ENCODE measurements at regions not wholly inside any gene's neighbourhood (a gene's known extent, or its start where the extent isn't known, plus 50 kb on each side); places are given as distances from the start of the nearest gene placed in this dataset.

GRCh38 chr10:6864142-6864541, 284.1 kb upstream of the PRKCQ start:
- TF ChIP-seq CTCF (IDR thresholded peaks at IDR 0.05; ENCODE audit: low read length) (no peak), EZH2 (IDR thresholded peaks at IDR 0.05; ENCODE audit: borderline replicate concordance, low read length) (no peak)
- no peaks in the 10 kb centered on the region for H3K36me3 ChIP-seq (ENCODE audit: insufficient read depth, low read length)
- H3K27ac ChIP-seq (ENCODE audit: low read depth, low read length, poor library complexity, severe bottlenecking), result no peak overlapping the region
- no peaks in the 10 kb centered on the region for H3K79me2 ChIP-seq (ENCODE audit: insufficient read depth, low read length)
- H3K27me3 ChIP-seq (ENCODE audit: insufficient read depth, low read length), result no peaks in the 10 kb centered on the region
- H3K9me2 ChIP-seq (ENCODE audit: low read depth, low read length), result no peaks in the 10 kb centered on the region
- H3K4me3 ChIP-seq (ENCODE audit: low read depth, low read length, poor library complexity, severe bottlenecking), result no peak overlapping the region
- no peaks in the 10 kb centered on the region for H4K20me1 ChIP-seq (ENCODE audit: insufficient read depth, low read length)
- no peaks in the 10 kb centered on the region for H3K4me1 ChIP-seq (ENCODE audit: insufficient read depth, low read length, severe bottlenecking)
- H3K9ac ChIP-seq (ENCODE audit: low read length), result no peak overlapping the region
- no peaks in the 10 kb centered on the region for H3F3A ChIP-seq (ENCODE audit: insufficient read depth, low read length)
- H2AFZ ChIP-seq (ENCODE audit: low read length), result no peak overlapping the region
- no peaks in the 10 kb centered on the region for H3K9me3 ChIP-seq (ENCODE audit: low read length)
- H3K4me2 ChIP-seq (ENCODE audit: low read length), result no peak overlapping the region

GRCh38 chr10:6863381-6863780, 283.3 kb upstream of the PRKCQ start:
- Histone ChIP-seq H3K79me2 (ENCODE audit: insufficient read depth, low read length) (no peaks in the 10 kb centered on the region), H2AFZ (ENCODE audit: low read length) (no peak overlapping the region), H3F3A (ENCODE audit: insufficient read depth, low read length) (no peaks in the 10 kb centered on the region), H3K4me1 (ENCODE audit: insufficient read depth, low read length, severe bottlenecking) (no peaks in the 10 kb centered on the region), H3K4me3 (ENCODE audit: low read depth, low read length, poor library complexity, severe bottlenecking) (no peak overlapping the region), H3K27me3 (ENCODE audit: insufficient read depth, low read length) (no peaks in the 10 kb centered on the region), H3K9me3 (ENCODE audit: low read length) (no peaks in the 10 kb centered on the region), H4K20me1 (ENCODE audit: insufficient read depth, low read length) (no peaks in the 10 kb centered on the region), H3K4me2 (ENCODE audit: low read length) (no peak overlapping the region), H3K27ac (ENCODE audit: low read depth, low read length, poor library complexity, severe bottlenecking) (no peak overlapping the region), H3K9me2 (ENCODE audit: low read depth, low read length) (no peaks in the 10 kb centered on the region), H3K9ac (ENCODE audit: low read length) (no peak overlapping the region), H3K36me3 (ENCODE audit: insufficient read depth, low read length) (no peaks in the 10 kb centered on the region)
- TF ChIP-seq CTCF (IDR thresholded peaks at IDR 0.05; ENCODE audit: low read length), result no peak
- TF ChIP-seq EZH2 (IDR thresholded peaks at IDR 0.05; ENCODE audit: borderline replicate concordance, low read length), result no peak

- no peak overlapping the region for H3K27ac ChIP-seq (ENCODE audit: low read depth, low read length, poor library complexity, severe bottlenecking)
- no peaks in the 10 kb centered on the region for H3F3A ChIP-seq (ENCODE audit: insufficient read depth, low read length)
- H3K79me2 ChIP-seq (ENCODE audit: insufficient read depth, low read length), result no peaks in the 10 kb centered on the region
- H3K9ac ChIP-seq (ENCODE audit: low read length), result no peak overlapping the region
- no peak overlapping the region for H3K4me2 ChIP-seq (ENCODE audit: low read length)
- no peaks in the 10 kb centered on the region for H3K4me1 ChIP-seq (ENCODE audit: insufficient read depth, low read length, severe bottlenecking)
- no peaks in the 10 kb centered on the region for H3K27me3 ChIP-seq (ENCODE audit: insufficient read depth, low read length)
- H3K4me3 ChIP-seq (ENCODE audit: low read depth, low read length, poor library complexity, severe bottlenecking), result no peak overlapping the region
- H2AFZ ChIP-seq (ENCODE audit: low read length), result no peak overlapping the region
- no peaks in the 10 kb centered on the region for H3K9me3 ChIP-seq (ENCODE audit: low read length)
- TF ChIP-seq EZH2 (IDR thresholded peaks at IDR 0.05; ENCODE audit: borderline replicate concordance, low read length) (no peak), CTCF (IDR thresholded peaks at IDR 0.05; ENCODE audit: low read length) (no peak)
- H3K9me2 ChIP-seq (ENCODE audit: low read depth, low read length), result no peaks in the 10 kb centered on the region
- no peaks in the 10 kb centered on the region for H3K36me3 ChIP-seq (ENCODE audit: insufficient read depth, low read length)
- H4K20me1 ChIP-seq (ENCODE audit: insufficient read depth, low read length), result no peaks in the 10 kb centered on the region
Observed at GRCh38 chr10:6850452-6850851, 270.4 kb upstream of the PRKCQ start.
